Osteoblast (primary cell): ENCODE measurements at regions not wholly inside any gene's neighbourhood (a gene's known extent, or its start where the extent isn't known, plus 50 kb on each side); places are given as distances from the start of the nearest gene placed in this dataset.

Experiments used
- DNase-seq: peaks from one replicate; pipeline ENCODE4 v3.0.0; 2011; ENCODE audit warnings: low spot score, mixed read lengths; ENCODE audit not compliant: insufficient read length; ENCODE audit errors: missing footprints
- H2AFZ ChIP-seq: 2 replicates; pipeline ENCODE4 v1.6.0; 2011; ENCODE audit warnings: mild to moderate bottlenecking, low read length
- H3K27ac ChIP-seq: 2 replicates; pipeline ENCODE4 v1.5.1; 2011; ENCODE audit warnings: mild to moderate bottlenecking, low read depth, low read length, moderate library complexity
- H3K27me3 ChIP-seq: 2 replicates; pipeline ENCODE4 v1.6.0; 2012; ENCODE audit warnings: mild to moderate bottlenecking, control low read depth, inconsistent platforms, low read length, moderate library complexity; ENCODE audit not compliant: insufficient read depth
- H3K36me3 ChIP-seq: 2 replicates; pipeline ENCODE4 v1.5.1; 2011; ENCODE audit warnings: mild to moderate bottlenecking, low read length, control low read depth, moderate library complexity; ENCODE audit not compliant: insufficient read depth
- H3K4me1 ChIP-seq: 2 replicates; pipeline ENCODE4 v1.5.1; 2011; ENCODE audit warnings: mild to moderate bottlenecking, low read length, control low read depth, moderate library complexity; ENCODE audit not compliant: insufficient read depth
- H3K4me2 ChIP-seq: 2 replicates; pipeline ENCODE4 v1.6.0; 2011; ENCODE audit warnings: mild to moderate bottlenecking, low read length; ENCODE audit not compliant: insufficient read depth
- H3K4me3 ChIP-seq: fragments of 200-600 bp; sonication (generic); 3 replicates; pipeline ENCODE4 v1.5.1; 2012; ENCODE audit warnings: mild to moderate bottlenecking, low read length, inconsistent platforms; ENCODE audit not compliant: insufficient read depth
- H3K79me2 ChIP-seq: 2 replicates; pipeline ENCODE4 v1.6.0; 2012; ENCODE audit warnings: mild to moderate bottlenecking, low read length, control low read depth, inconsistent platforms; ENCODE audit not compliant: insufficient read depth
- H3K9me3 ChIP-seq: 2 replicates; pipeline ENCODE4 v1.5.1; 2011; ENCODE audit warnings: low read depth, low read length, control low read depth
- H4K20me1 ChIP-seq: 2 replicates; pipeline ENCODE4 v1.6.0; 2012; ENCODE audit warnings: mild to moderate bottlenecking, low read length, control low read depth; ENCODE audit not compliant: insufficient read depth
- TF ChIP-seq, protein P1 (sequence below): IDR thresholded peaks from 2 replicates; pipeline ENCODE4 v1.5.1; 2011; ENCODE audit warnings: mild to moderate bottlenecking, low read depth, low read length, moderate library complexity; ENCODE audit errors: extremely low read depth

DNA sequence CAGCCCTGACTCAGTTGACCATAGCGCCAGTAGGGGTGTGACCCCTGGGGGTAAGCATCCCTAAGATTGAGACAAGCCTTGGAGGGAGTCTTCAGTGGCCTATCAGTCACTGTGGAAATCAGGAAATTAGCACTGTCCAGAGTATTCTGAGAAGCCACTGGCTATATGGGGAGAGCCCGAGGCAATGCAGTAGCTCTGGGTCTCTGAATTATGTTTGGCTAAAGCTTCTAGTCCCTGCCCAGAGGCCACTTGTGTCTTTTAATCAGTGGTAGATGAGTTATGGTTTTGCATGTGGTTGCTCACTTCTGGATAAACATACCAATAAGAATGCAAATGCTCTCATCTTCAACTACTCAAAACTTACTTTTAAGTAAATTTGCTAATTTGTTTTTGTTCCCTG, 100.6 kb upstream of the TOX3 start:
- no peak for DNase-seq
- Histone ChIP-seq H4K20me1 (no peaks in the 10 kb centered on the region), H3K27me3 (no peaks in the 10 kb centered on the region), H3K9me3 (peaks cover 2% of the 10 kb centered on the region), H3K79me2 (no peaks in the 10 kb centered on the region), H3K4me3 (no peak overlapping the region), H2AFZ (no peak overlapping the region), H3K36me3 (no peaks in the 10 kb centered on the region), H3K4me1 (no peaks in the 10 kb centered on the region), H3K27ac (no peak overlapping the region), H3K4me2 (no peak overlapping the region)
- TF ChIP-seq, protein P1, sequence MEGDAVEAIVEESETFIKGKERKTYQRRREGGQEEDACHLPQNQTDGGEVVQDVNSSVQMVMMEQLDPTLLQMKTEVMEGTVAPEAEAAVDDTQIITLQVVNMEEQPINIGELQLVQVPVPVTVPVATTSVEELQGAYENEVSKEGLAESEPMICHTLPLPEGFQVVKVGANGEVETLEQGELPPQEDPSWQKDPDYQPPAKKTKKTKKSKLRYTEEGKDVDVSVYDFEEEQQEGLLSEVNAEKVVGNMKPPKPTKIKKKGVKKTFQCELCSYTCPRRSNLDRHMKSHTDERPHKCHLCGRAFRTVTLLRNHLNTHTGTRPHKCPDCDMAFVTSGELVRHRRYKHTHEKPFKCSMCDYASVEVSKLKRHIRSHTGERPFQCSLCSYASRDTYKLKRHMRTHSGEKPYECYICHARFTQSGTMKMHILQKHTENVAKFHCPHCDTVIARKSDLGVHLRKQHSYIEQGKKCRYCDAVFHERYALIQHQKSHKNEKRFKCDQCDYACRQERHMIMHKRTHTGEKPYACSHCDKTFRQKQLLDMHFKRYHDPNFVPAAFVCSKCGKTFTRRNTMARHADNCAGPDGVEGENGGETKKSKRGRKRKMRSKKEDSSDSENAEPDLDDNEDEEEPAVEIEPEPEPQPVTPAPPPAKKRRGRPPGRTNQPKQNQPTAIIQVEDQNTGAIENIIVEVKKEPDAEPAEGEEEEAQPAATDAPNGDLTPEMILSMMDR: no peak

DNA sequence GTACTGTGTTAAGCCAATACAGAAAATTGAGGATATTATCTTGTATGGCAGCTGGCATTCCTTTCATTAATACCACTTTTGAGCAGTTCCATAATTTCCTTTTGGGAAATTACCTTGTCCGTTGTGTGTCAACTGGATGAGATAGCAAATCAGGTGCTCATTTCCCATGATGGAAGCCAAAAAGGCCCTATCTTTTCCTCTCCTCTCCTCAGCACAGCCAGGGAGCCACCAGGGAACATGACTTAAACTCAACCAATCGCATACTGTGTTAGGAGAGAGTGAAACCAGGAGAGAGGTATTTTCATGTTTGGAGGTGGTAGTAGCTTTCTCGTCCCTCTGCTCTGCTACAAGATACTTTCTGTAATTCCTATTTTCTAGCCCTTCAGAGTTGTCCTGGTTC, 96.1 kb upstream of the TOX3 start:
- Histone ChIP-seq H3K27ac (no peak overlapping the region), H3K79me2 (no peaks in the 10 kb centered on the region), H2AFZ (no peak overlapping the region), H3K9me3 (no peaks in the 10 kb centered on the region), H3K27me3 (no peaks in the 10 kb centered on the region), H3K4me3 (no peak overlapping the region), H3K36me3 (no peaks in the 10 kb centered on the region), H4K20me1 (no peaks in the 10 kb centered on the region), H3K4me1 (no peaks in the 10 kb centered on the region), H3K4me2 (no peak overlapping the region)
- TF ChIP-seq, protein P1: no peak
- DNase-seq: no peak

DNA sequence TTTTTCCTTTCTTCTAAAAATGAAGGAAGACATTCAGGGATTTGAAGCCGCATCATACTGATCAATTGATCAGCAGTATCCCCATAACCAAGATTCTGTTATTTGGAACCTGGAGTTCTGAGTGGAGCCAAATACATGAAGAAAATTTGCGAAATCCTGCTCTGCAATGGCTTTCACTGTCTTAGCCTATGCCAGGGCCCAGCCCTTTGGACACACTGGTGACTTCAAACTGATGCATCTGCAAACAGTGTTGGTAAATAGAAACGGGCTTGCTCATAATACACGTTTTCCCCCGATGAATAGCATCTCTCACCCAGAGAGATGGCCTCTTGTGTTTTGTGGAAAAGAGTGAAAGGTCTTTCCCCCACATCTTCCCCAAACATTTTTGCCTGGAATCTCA, 87.6 kb upstream of the TOX3 start:
- no peak overlapping the region for H3K4me2 ChIP-seq
- H2AFZ ChIP-seq: no peak overlapping the region
- no peak overlapping the region for H3K27ac ChIP-seq
- no peak for DNase-seq
- no peaks in the 10 kb centered on the region for H3K79me2 ChIP-seq
- no peak overlapping the region for H3K4me3 ChIP-seq
- H3K36me3 ChIP-seq: no peaks in the 10 kb centered on the region
- H4K20me1 ChIP-seq: no peaks in the 10 kb centered on the region
- TF ChIP-seq, protein P1: no peak
- H3K9me3 ChIP-seq: no peaks in the 10 kb centered on the region
- H3K27me3 ChIP-seq: no peaks in the 10 kb centered on the region
- H3K4me1 ChIP-seq: no peaks in the 10 kb centered on the region

DNA sequence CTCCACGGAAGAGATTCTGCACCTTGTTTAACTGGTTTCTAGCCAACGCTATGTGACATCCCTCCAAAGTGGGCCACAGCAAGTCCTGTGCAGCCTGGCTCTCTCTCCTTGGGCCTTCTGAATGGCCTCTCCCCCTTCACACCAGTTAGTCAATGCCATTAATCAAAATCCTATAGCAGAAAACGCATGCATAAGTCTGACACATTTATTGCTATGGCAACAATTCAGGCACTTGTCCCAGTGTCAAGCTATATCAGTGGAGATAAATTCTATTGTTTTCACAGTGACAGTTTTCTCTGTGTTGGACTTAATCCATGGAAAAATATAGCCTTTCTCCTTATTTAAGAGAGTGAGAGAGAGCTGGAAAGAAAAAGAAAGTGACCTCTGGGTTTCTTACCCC, 87.2 kb upstream of the TOX3 start:
- H3K79me2 ChIP-seq: no peaks in the 10 kb centered on the region
- TF ChIP-seq, protein P1: no peak

More for the DNA sequence above, 87.2 kb upstream of the TOX3 start:
- H3K4me1 ChIP-seq: no peaks in the 10 kb centered on the region
- no peaks in the 10 kb centered on the region for H3K36me3 ChIP-seq
- no peak overlapping the region for H3K4me3 ChIP-seq
- no peak for DNase-seq
- no peak overlapping the region for H3K27ac ChIP-seq
- H2AFZ ChIP-seq: no peak overlapping the region
- H3K4me2 ChIP-seq: no peak overlapping the region
- H3K9me3 ChIP-seq: no peaks in the 10 kb centered on the region
- no peaks in the 10 kb centered on the region for H3K27me3 ChIP-seq
- no peaks in the 10 kb centered on the region for H4K20me1 ChIP-seq
